ENCODE measurements at regions not wholly inside any gene's neighbourhood (a gene's known extent, or its start where the extent isn't known, plus 50 kb on each side); places are given as distances from the start of the nearest gene placed in this dataset.
"Not testable (repeated sequence)": the region's sequence is repeated elsewhere in the genome, so short reads cannot be mapped to it uniquely, and the experiment has no call there.

- no peak for DNase-seq (ENCODE audit: low read depth)
Measured at GRCh38 chrX:123086768-123087167, 97.3 kb upstream of the GRIA3 start.

GRCh38 chrX:123087326-123087725, 96.8 kb upstream of the GRIA3 start:
- no peak for DNase-seq (ENCODE audit: low read depth)

- DNase-seq (ENCODE audit: low read depth): no peak
Measured at GRCh38 chrX:123088331-123088730, 95.7 kb upstream of the GRIA3 start.

GRCh38 chrX:123088930-123089329, 95.1 kb upstream of the GRIA3 start:
- DNase-seq (ENCODE audit: low read depth): no peak

GRCh38 chrX:123093792-123094191, 90.3 kb upstream of the GRIA3 start:
- no peak for DNase-seq (ENCODE audit: low read depth)

GRCh38 chrX:123108513-123109427, 75.3 kb upstream of the GRIA3 start:
- no peak for DNase-seq (ENCODE audit: low read depth)

- DNase-seq (ENCODE audit: low read depth): no peak
Measured at GRCh38 chrX:123121241-123121640, 62.8 kb upstream of the GRIA3 start.

GRCh38 chrX:123129805-123130204, 54.3 kb upstream of the GRIA3 start:
- DNase-seq (ENCODE audit: low read depth): not testable (repeated sequence)

Data from activated T-cell treated with anti-CD3 and anti-CD28 coated beads for 48 hours (primary cell).